ENCODE measurements at regions not wholly inside any gene's neighbourhood (a gene's known extent, or its start where the extent isn't known, plus 50 kb on each side); places are given as distances from the start of the nearest gene placed in this dataset.

- DNase-seq (ENCODE audit: extremely low spot score), result no peak
- WGBS, result 67% methylated on average over 1 of the region's 1 CpG
- Histone ChIP-seq H3K27ac (replicated peaks in 1 of 4) (no peak overlapping the region), H3K4me3 (no peak overlapping the region), H3K36me3 (peaks cover 0 to 6% (median 0%) of the 10 kb centered on the region in 4 donors), H3K27me3 (no peaks in the 10 kb centered on the region), H3K9me3 (no peaks in the 10 kb centered on the region), H3K4me1 (peaks cover 2 to 10% (median 6%) of the 10 kb centered on the region in 4 donors)
- TF ChIP-seq POLR2AphosphoS5 (IDR thresholded peaks at IDR 0.05), result no peak
- no peak for TF ChIP-seq EP300 (IDR thresholded peaks at IDR 0.05)
- TF ChIP-seq, protein P1, sequence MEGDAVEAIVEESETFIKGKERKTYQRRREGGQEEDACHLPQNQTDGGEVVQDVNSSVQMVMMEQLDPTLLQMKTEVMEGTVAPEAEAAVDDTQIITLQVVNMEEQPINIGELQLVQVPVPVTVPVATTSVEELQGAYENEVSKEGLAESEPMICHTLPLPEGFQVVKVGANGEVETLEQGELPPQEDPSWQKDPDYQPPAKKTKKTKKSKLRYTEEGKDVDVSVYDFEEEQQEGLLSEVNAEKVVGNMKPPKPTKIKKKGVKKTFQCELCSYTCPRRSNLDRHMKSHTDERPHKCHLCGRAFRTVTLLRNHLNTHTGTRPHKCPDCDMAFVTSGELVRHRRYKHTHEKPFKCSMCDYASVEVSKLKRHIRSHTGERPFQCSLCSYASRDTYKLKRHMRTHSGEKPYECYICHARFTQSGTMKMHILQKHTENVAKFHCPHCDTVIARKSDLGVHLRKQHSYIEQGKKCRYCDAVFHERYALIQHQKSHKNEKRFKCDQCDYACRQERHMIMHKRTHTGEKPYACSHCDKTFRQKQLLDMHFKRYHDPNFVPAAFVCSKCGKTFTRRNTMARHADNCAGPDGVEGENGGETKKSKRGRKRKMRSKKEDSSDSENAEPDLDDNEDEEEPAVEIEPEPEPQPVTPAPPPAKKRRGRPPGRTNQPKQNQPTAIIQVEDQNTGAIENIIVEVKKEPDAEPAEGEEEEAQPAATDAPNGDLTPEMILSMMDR (IDR thresholded peaks at IDR 0.05), result no peak
- TF ChIP-seq POLR2A (IDR thresholded peaks at IDR 0.05; ENCODE audit: low read depth), result no peak
- intact Hi-C loops (cut with DNase I), result no loop called here
These were observed 83.1 kb upstream of the CLCN4 start for GRCh38 chrX:10073671-10074070.

GRCh38 chrX:10074241-10074941, 82.4 kb upstream of the CLCN4 start:
- Histone ChIP-seq H3K27me3 (no peaks in the 10 kb centered on the region), H3K36me3 (peaks cover 0 to 6% (median 0%) of the 10 kb centered on the region in 4 donors), H3K4me3 (no peak overlapping the region), H3K4me1 (peaks cover 6 to 17% (median 8%) of the 10 kb centered on the region in 4 donors), H3K9me3 (no peaks in the 10 kb centered on the region), H3K27ac (replicated peaks in 1 of 4) (no peak overlapping the region)
- 80% methylated on average over 8 of the region's 9 CpGs for WGBS
- intact Hi-C loops (cut with DNase I), result no loop called here
- TF ChIP-seq EP300 (IDR thresholded peaks at IDR 0.05) (no peak), POLR2A (IDR thresholded peaks at IDR 0.05; ENCODE audit: low read depth) (no peak), POLR2AphosphoS5 (IDR thresholded peaks at IDR 0.05) (no peak)
- TF ChIP-seq, protein P1 (IDR thresholded peaks at IDR 0.05), result no peak
- no peak for DNase-seq (ENCODE audit: extremely low spot score)

DNA sequence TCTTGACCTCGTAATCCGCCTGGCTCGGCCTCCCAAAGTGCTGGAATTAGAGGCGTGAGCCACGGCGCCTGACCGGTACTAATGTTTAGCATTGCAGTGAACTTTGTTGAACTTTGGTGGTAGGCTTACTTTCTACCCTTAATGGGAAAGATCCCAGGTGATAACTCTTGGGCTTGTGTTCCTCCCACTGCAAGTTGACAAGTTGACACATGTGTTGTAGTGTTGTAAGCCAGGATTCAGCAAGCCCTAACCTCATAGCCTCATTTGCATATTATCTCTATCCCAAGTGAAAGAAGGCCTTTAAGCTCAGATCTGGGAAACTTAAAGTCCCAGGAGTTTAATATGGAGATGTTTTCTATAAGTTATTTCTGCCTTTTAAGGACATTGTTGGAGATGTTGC, 80.0 kb upstream of the CLCN4 start:
- Histone ChIP-seq H3K27me3 (no peaks in the 10 kb centered on the region), H3K36me3 (peaks cover 0 to 16% (median 11%) of the 10 kb centered on the region in 4 donors), H3K4me1 (peaks cover 2 to 28% (median 18%) of the 10 kb centered on the region in 4 donors), H3K27ac (replicated peaks in 1 of 4) (no peak overlapping the region), H3K9me3 (no peaks in the 10 kb centered on the region), H3K4me3 (no peak overlapping the region)
- no peak for TF ChIP-seq POLR2A (IDR thresholded peaks at IDR 0.05; ENCODE audit: low read depth)
- TF ChIP-seq POLR2AphosphoS5 (IDR thresholded peaks at IDR 0.05), result no peak
- TF ChIP-seq, protein P1 (IDR thresholded peaks at IDR 0.05), result no peak
- TF ChIP-seq EP300 (IDR thresholded peaks at IDR 0.05), result no peak
- WGBS, result 93% methylated on average over 7 of the region's 7 CpGs
- DNase-seq (ENCODE audit: extremely low spot score), result no peak
- intact Hi-C loops (cut with DNase I), result no loop called here

- 71% methylated on average over 9 of the region's 9 CpGs for WGBS
These were observed 79.2 kb upstream of the CLCN4 start for GRCh38 chrX:10077425-10078188.

More at GRCh38 chrX:10077425-10078188, 79.2 kb upstream of the CLCN4 start:
- peak overlapping the region; percentile 39 to 66 (median 45) for H3K27ac ChIP-seq (replicated peaks in 1 of 4)
- H3K9me3 ChIP-seq, result no peaks in the 10 kb centered on the region
- no peak overlapping the region for H3K4me3 ChIP-seq
- intact Hi-C loops (cut with DNase I), result no loop called here
- H3K36me3 ChIP-seq, result peaks cover 0 to 16% (median 11%) of the 10 kb centered on the region in 4 donors
- peaks cover 5 to 37% (median 26%) of the 10 kb centered on the region in 4 donors for H3K4me1 ChIP-seq
- no peak for TF ChIP-seq POLR2AphosphoS5 (IDR thresholded peaks at IDR 0.05)
- TF ChIP-seq, protein P1 (IDR thresholded peaks at IDR 0.05), result no peak
- TF ChIP-seq POLR2A (IDR thresholded peaks at IDR 0.05; ENCODE audit: low read depth), result no peak
- no peak for TF ChIP-seq EP300 (IDR thresholded peaks at IDR 0.05)
- no peaks in the 10 kb centered on the region for H3K27me3 ChIP-seq
- no peak for DNase-seq (ENCODE audit: extremely low spot score)

Data from esophagus muscularis mucosa (tissue), 4 donors.